SK-N-SH (cell line): ENCODE measurements at regions not wholly inside any gene's neighbourhood (a gene's known extent, or its start where the extent isn't known, plus 50 kb on each side); places are given as distances from the start of the nearest gene placed in this dataset.

Experiments
- CTCF ChIA-PET: fragments of 300-600, 350-600 bp; formaldehyde crosslinking; extraction: SDS; loops from one replicate; lab custom pipeline; 2021; lab: Yijun Ruan, JAX
- POLR2A ChIA-PET: fragments of 350-600 bp; sonication (Branson Sonifier 250); formaldehyde crosslinking; extraction: SDS; loops from one replicate; lab custom pipeline; 2020; ENCODE audit warnings: antibody characterized with exemption, inconsistent platforms; lab: Yijun Ruan, JAX
- DNase-seq: peaks from one replicate; pipeline ENCODE4 v3.0.0; 2012
- H2AFZ ChIP-seq: fragments of 200-600 bp; sonication (generic); 2 replicates; pipeline ENCODE4 v1.8.1; 2016; ENCODE audit warnings: antibody characterized with exemption, mild to moderate bottlenecking, low read depth
- H3F3A ChIP-seq: fragments of 200-600 bp; sonication (generic); replicated peaks from 2 replicates; pipeline ENCODE3; 2016; ENCODE audit warnings: antibody characterized with exemption, mild to moderate bottlenecking; ENCODE audit not compliant: insufficient read depth
- H3K27ac ChIP-seq, 2 experiments: fragments of 200-500 bp in 1 of 2; fragments of 200-600 bp in 1 of 2; sonication (Bioruptor generic) in 1 of 2; sonication (generic), shearing (Covaris generic) in 1 of 2; 2 replicates each; pipeline versions ENCODE4 v1.5.1 to v1.6.1; 2014 to 2016; ENCODE audit warnings: low read depth in 2 of 2, inconsistent platforms in 1 of 2, low read length in 1 of 2, mild to moderate bottlenecking in 1 of 2, mixed read lengths in 1 of 2
- H3K27me3 ChIP-seq: fragments of 200-600 bp; sonication (generic), shearing (Covaris generic); 2 replicates; pipeline ENCODE4 v1.6.1; 2016; ENCODE audit warnings: mixed run types; ENCODE audit not compliant: insufficient read depth
- H3K36me3 ChIP-seq, 2 experiments: fragments of 200-500 bp in 1 of 2; fragments of 200-600 bp in 1 of 2; sonication (Bioruptor generic) in 1 of 2; sonication (generic) in 1 of 2; replicated peaks in 1 of 2; 2 replicates each; pipeline versions ENCODE3 to v1.5.1; 2014 to 2016; ENCODE audit warnings: low read length in 1 of 2, mild to moderate bottlenecking in 1 of 2; ENCODE audit not compliant: insufficient read depth in 2 of 2, control insufficient read depth in 1 of 2
- H3K4me1 ChIP-seq, 2 experiments: fragments of 200-500 bp in 1 of 2; fragments of 200-600 bp in 1 of 2; sonication (Bioruptor generic) in 1 of 2; sonication (generic), shearing (Covaris generic) in 1 of 2; 2 replicates each; pipeline versions ENCODE4 v1.5.1 to v1.6.1; 2014 to 2016; ENCODE audit warnings: low read depth in 1 of 2, low read length in 1 of 2, mixed run types in 1 of 2; ENCODE audit not compliant: insufficient read depth in 2 of 2, control insufficient read depth in 1 of 2
- H3K4me2 ChIP-seq: fragments of 200-600 bp; sonication (generic), shearing (Covaris generic); 2 replicates; pipeline ENCODE4 v1.6.1; 2017; ENCODE audit warnings: mixed run types
- H3K4me3 ChIP-seq, 2 experiments: fragments of 200-500 bp in 1 of 2; fragments of 200-600 bp in 1 of 2; sonication (Bioruptor generic) in 1 of 2; sonication (generic), shearing (Covaris generic) in 1 of 2; 2 replicates each; pipeline versions ENCODE4 v1.5.1 to v1.8.1; 2014 to 2016; ENCODE audit warnings: low read depth in 2 of 2, inconsistent platforms in 1 of 2, low read length in 1 of 2, mild to moderate bottlenecking in 1 of 2, mixed read lengths in 1 of 2, moderate library complexity in 1 of 2
- H3K79me2 ChIP-seq: fragments of 200-600 bp; sonication (generic); 2 replicates; pipeline ENCODE4 v1.8.1; 2017; ENCODE audit warnings: mild to moderate bottlenecking; ENCODE audit not compliant: insufficient read depth
- H3K9ac ChIP-seq: fragments of 200-600 bp; sonication (generic); 2 replicates; pipeline ENCODE4 v1.6.1; 2017; ENCODE audit warnings: mixed run types
- H3K9me2 ChIP-seq: fragments of 200-600 bp; sonication (generic); 2 replicates; pipeline ENCODE4 v1.6.1; 2017; ENCODE audit warnings: mixed run types
- H3K9me3 ChIP-seq: fragments of 200-600 bp; sonication (generic); 2 replicates; pipeline ENCODE4 v1.6.1; 2017; ENCODE audit warnings: mixed run types, mild to moderate bottlenecking, moderate library complexity
- H4K20me1 ChIP-seq: fragments of 200-600 bp; sonication (generic); 2 replicates; pipeline ENCODE4 v1.6.1; 2017; ENCODE audit warnings: mild to moderate bottlenecking, mixed run types; ENCODE audit not compliant: insufficient read depth
- CHD2 ChIP-seq: fragments of 150-350 bp; IDR thresholded peaks from 2 replicates; pipeline ENCODE4 v1.6.1; 2018; ENCODE audit warnings: low read length; ENCODE audit not compliant: partially characterized antibody
- EP300 ChIP-seq, 2 experiments: IDR thresholded peaks; 2 replicates each; pipeline versions ENCODE4 v1.4.0 to v1.6.1; 2012; ENCODE audit warnings: borderline replicate concordance in 1 of 2, low read depth in 1 of 2, low read length in 1 of 2
- FOSL2 ChIP-seq: IDR thresholded peaks from 2 replicates; pipeline ENCODE4 v1.4.0; 2012; ENCODE audit warnings: low read depth, mild to moderate bottlenecking, moderate library complexity, borderline replicate concordance
- FOXJ3 ChIP-seq: sonication (generic); formaldehyde crosslinking; IDR thresholded peaks from 2 replicates; pipeline ENCODE4 v1.5.1; 2020; ENCODE audit warnings: mild to moderate bottlenecking, missing genetic modification reagents
- GATA2 ChIP-seq: sonication (generic); formaldehyde crosslinking; IDR thresholded peaks from 2 replicates; pipeline ENCODE4 v1.5.0; 2020; ENCODE audit warnings: mild to moderate bottlenecking, missing genetic modification reagents
- JUND ChIP-seq: IDR thresholded peaks from 2 replicates; pipeline ENCODE4 v1.4.0; 2012
- NFIC ChIP-seq: IDR thresholded peaks from 2 replicates; pipeline ENCODE4 v1.4.0; 2012; ENCODE audit warnings: borderline replicate concordance
- PBX3 ChIP-seq: IDR thresholded peaks from 2 replicates; pipeline ENCODE4; 2012
- RCOR1 ChIP-seq: fragments of 150-350 bp; IDR thresholded peaks from 2 replicates; pipeline ENCODE4 v1.6.1; 2017; ENCODE audit warnings: antibody characterized with exemption, low read length
- RFX5 ChIP-seq: IDR thresholded peaks from 2 replicates; pipeline ENCODE4 v1.6.1; 2012; ENCODE audit warnings: mild to moderate bottlenecking, improper control_type of control experiment, low read length
- RXRA ChIP-seq: IDR thresholded peaks from 2 replicates; pipeline ENCODE4 v1.4.0; 2012; ENCODE audit warnings: low read depth, mild to moderate bottlenecking, borderline replicate concordance
- SIN3A ChIP-seq: IDR thresholded peaks from 2 replicates; pipeline ENCODE4 v1.6.1; 2012; ENCODE audit warnings: low read depth, mild to moderate bottlenecking, low read length, moderate library complexity, borderline replicate concordance
- SMC3 ChIP-seq: IDR thresholded peaks from 2 replicates; pipeline ENCODE4 v1.6.1; 2012; ENCODE audit warnings: low read depth, low read length, improper control_type of control experiment
- TAF1 ChIP-seq: IDR thresholded peaks from 2 replicates; pipeline ENCODE4 v1.6.1; 2012; ENCODE audit warnings: low read depth, mild to moderate bottlenecking, low read length, moderate library complexity, borderline replicate concordance
- TCF12 ChIP-seq: IDR thresholded peaks from 2 replicates; pipeline ENCODE4 v1.4.0; 2012
- TEAD4 ChIP-seq: IDR thresholded peaks from 2 replicates; pipeline ENCODE4 v1.4.0; 2012; ENCODE audit warnings: mild to moderate bottlenecking, borderline replicate concordance; ENCODE audit not compliant: insufficient read depth
- ZBTB33 ChIP-seq: IDR thresholded peaks from 2 replicates; pipeline ENCODE4 v1.4.0; 2012; ENCODE audit warnings: low read depth, borderline replicate concordance
- WGBS: methylation state at CpG from one replicate; pipeline ENCODE4 v1.1.6; 2017; ENCODE audit warnings: low lambda C conversion rate; 5-methylcytosine and 5-hydroxymethylcytosine counted together

GRCh38 chr18:44594799-44595467 lies 85.8 kb upstream of the SETBP1 start:
- ChIA-PET POLR2A (no interaction called here), CTCF (interaction anchor here (1.0 kb wide), 1 partner anchor 84 kb away, joined by 3 read pairs; no protein-coding TSS in a partner anchor)
- Histone ChIP-seq H3K27me3 (no peaks in the 10 kb centered on the region), H3K79me2 (no peaks in the 10 kb centered on the region), H3K9ac (no peak overlapping the region), H3K4me3 (no peak overlapping the region), H3F3A (peaks cover 6% of the 10 kb centered on the region), H3K27ac (peak overlapping the region; percentile 49 to 50), H3K4me2 (peak overlapping the region; percentile 10; the same call in 1 of the 2 replicates), H2AFZ (no peak overlapping the region), H3K9me2 (no peaks in the 10 kb centered on the region), H3K36me3 (no peaks in the 10 kb centered on the region), H4K20me1 (no peaks in the 10 kb centered on the region), H3K4me1 (peaks cover 16 to 18% of the 10 kb centered on the region in 2 experiments; a peak in 3 of 4 replicates), H3K9me3 (no peaks in the 10 kb centered on the region)
- whole genome bisulfite sequencing, result 36% methylated on average over 3 of the region's 3 CpGs
- DNase-seq, result no peak
- TF ChIP-seq RFX5 (no peak), FOXJ3 (CRISPR knock-in tag) (no peak), TEAD4 (0 out of 2 replicates have a peak, but pooled peaks have one; percentile 9), SIN3A (no peak), EP300 (IDR thresholded peaks at IDR 0.05; ENCODE audit: borderline replicate concordance in 1 of 2, low read depth in 1 of 2, low read length in 1 of 2) (peak in 1 of 2 experiments; percentile 15; a peak in 1 of 4 replicates), FOSL2 (peak; percentile 61; the same call in 1 of the 2 replicates), GATA2 (no peak), PBX3 (peak; percentile 28; the same call in 1 of the 2 replicates), RCOR1 (no peak), NFIC (peak; percentile 86), JUND (peak; percentile 62), RXRA (no peak), CHD2 (no peak), SMC3 (no peak), TCF12 (no peak; the same call in 1 of the 2 replicates), TAF1 (no peak), ZBTB33 (no peak)
